Jurkat, Clone E6-1 (cell line): ENCODE measurements at regions not wholly inside any gene's neighbourhood (a gene's known extent, or its start where the extent isn't known, plus 50 kb on each side); places are given as distances from the start of the nearest gene placed in this dataset.
"Not testable (repeated sequence)": the region's sequence is repeated elsewhere in the genome, so short reads cannot be mapped to it uniquely, and the experiment has no call there.

ENCODE experiments used
- DNase-seq: peaks from one replicate; pipeline ENCODE4 v3.0.0-alpha.2; 2011; ENCODE audit warnings: low read depth, low spot score
- H3K4me3 ChIP-seq: 2 replicates; pipeline ENCODE4 v1.5.1; 2011; ENCODE audit warnings: mild to moderate bottlenecking, low read length, control low read depth, moderate library complexity

DNA sequence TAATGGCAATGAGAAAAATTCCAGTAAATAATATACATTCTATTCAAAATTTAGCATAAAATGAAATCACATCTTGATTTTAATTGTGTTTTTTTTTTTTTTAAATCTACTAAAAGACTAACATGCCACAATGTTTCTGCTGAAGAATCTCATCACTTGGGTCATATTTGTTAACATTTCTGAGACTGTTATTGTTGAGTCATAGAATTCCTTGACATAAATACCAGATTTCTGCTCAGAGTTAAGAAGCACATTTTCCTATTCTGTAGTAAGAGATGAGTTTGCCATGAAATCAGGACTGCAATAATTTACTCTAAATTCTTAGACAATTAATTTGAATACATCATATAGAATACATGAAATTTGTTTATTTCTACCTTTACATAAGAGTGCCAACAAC, 154.9 kb upstream of the KYNU start:
- no peak overlapping the region for H3K4me3 ChIP-seq
- DNase-seq, result no peak

DNA sequence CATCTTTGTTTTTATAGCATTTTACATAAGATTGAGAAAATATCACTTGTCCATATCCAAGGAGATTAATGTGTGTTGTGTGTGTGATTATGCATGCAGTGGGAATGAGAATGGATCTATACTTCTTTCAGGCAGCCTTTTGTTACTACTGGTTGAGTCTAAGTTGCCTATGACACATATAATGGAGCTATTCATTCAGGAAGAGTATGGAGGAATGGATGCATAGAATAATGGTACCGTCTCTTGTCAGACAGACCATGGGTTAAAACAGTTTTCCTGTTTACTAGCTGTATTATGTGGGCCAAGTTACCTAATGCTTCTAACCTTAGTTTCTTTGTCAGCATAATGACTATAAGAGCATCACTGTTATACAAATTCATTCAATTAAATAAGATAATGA, 155.4 kb upstream of the KYNU start:
- DNase-seq, result no peak
- H3K4me3 ChIP-seq, result no peak overlapping the region

DNA sequence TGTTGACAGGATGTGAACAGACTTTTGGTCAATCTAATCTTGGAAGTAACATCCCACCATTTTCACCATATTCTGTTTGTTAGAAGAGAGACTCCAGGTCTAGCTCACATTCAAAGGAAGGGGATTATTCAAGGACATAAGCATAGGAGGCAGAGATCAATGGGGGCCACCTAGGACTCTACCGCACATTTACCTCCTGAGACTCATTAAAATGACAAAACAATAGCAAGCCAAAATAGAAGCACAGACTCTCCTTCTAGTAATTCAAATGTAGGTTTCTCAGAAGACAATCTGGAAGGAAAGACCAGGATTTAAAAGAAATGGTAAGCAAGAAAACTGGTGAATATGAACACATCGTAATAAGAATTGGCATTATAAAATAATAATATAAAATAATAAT, 156.4 kb upstream of the KYNU start:
- no peak for DNase-seq
- H3K4me3 ChIP-seq, result no peak overlapping the region

GRCh38 chr2:142718576-142719155, 158.8 kb upstream of the KYNU start:
- DNase-seq, result no peak
- no peak overlapping the region for H3K4me3 ChIP-seq

DNA sequence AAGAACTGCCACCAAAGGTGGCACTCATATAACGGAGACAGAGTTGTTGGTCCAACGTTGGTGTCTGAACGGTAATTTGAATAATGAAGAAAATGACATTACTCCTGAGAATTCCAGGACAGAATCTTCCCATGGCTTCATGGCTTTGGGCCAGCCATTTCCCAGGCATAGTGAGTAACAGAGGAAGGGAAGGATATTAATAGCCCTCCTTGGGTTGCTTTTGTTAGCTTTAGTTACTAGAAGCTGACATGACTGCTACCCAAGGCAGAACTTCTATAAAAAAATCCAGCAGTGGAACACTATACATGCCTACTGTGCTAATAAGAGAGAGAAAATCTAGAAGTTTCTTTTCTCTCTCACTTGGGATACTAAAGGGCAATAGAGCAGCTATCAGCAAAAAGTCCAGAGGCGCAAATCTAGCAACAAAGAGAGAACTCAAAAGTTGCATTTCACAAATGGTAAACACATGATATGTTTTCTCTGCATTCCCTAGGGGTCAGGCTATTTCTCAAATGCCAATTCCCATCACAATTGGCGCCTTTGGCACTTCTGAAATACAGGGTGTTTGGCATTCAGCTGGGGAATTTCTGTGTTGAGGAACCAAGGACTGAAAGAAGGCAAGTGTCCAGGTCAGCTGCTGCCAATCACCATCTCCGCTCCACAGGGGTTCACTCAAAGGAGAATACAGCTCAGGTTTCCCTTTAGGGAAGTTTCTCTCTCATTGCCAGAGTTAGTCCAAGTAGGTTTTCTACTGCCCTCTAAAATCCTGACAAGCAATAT, 160.8 kb upstream of the KYNU start:
- no peak for DNase-seq

GRCh38 chr2:142714600-142714999, 162.9 kb upstream of the KYNU start:
- no peak for DNase-seq
- no peak overlapping the region for H3K4me3 ChIP-seq

More for the DNA sequence above, 160.8 kb upstream of the KYNU start:
- no peak overlapping the region for H3K4me3 ChIP-seq

DNA sequence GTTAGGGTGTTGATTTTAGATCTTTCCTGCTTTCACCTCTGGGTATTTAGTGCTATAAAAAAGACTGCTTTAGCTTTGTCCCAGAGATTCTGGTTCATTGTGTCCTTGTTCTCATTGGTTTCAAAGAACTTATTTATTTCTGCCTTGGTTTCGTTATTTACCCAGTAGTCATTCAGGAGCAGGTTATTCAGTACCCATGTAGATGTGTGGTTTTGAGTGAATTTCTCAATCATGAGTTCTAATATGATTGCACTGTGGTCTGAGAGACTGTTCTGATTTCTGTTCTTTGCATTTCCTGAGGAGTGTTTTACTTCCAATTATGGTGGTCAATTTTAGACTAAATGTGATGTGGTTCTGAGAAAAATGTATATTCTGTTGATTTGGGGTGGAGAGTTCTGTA, 167.1 kb upstream of the KYNU start:
- no peak for DNase-seq
- H3K4me3 ChIP-seq, result no peak overlapping the region

GRCh38 chr2:142707318-142707717, 170.1 kb upstream of the KYNU start:
- DNase-seq, result no peak

GRCh38 chr2:142702397-142702796, 175.1 kb upstream of the KYNU start:
- H3K4me3 ChIP-seq, DNase-seq: not testable (repeated sequence)

More at GRCh38 chr2:142707318-142707717, 170.1 kb upstream of the KYNU start:
- no peak overlapping the region for H3K4me3 ChIP-seq

- not testable (repeated sequence) for DNase-seq, H3K4me3 ChIP-seq
Measured at GRCh38 chr2:142695350-142696257, 181.9 kb upstream of the KYNU start.

- no peak overlapping the region for H3K4me3 ChIP-seq
- DNase-seq, result no peak
Measured at GRCh38 chr2:142694282-142694681, 183.2 kb upstream of the KYNU start.

DNA sequence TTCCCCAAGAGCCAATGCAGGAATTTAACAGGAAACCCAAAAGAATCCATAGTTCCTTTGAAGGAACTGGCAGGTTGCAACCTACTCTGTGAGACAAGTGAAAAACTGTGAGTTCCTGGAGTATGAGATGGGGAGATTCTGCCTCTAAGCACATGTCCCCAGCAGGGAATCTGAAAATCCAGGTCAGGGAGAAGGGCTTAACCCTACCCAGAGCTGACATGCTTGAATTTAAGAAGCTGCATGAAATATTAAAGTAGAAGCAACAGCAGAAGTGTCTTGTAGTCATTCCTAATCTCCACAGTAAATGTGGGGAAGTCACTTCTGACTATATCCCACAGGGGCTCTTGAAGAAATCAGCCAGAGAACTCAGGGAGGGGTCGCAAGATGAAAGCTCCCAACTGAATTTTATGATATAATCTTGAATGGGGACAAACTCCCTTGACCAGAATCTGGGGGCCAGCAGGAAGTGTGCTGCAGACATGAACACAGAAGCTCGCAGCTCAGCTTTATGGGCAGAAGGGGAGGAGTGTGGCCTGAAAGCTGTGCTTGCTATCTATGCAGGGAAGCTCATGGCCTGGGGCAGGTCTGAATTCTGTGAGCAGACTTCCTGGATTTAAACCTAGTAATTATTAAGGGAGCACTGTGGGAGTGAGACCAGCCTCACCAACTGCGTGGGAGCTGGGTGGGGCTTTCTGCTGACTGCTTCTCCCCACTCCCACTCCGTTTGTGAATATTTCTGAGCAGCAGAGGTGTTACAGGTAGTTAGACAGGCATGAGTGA, 184.1 kb upstream of the KYNU start:
- no peak overlapping the region for H3K4me3 ChIP-seq
- no peak for DNase-seq

DNA sequence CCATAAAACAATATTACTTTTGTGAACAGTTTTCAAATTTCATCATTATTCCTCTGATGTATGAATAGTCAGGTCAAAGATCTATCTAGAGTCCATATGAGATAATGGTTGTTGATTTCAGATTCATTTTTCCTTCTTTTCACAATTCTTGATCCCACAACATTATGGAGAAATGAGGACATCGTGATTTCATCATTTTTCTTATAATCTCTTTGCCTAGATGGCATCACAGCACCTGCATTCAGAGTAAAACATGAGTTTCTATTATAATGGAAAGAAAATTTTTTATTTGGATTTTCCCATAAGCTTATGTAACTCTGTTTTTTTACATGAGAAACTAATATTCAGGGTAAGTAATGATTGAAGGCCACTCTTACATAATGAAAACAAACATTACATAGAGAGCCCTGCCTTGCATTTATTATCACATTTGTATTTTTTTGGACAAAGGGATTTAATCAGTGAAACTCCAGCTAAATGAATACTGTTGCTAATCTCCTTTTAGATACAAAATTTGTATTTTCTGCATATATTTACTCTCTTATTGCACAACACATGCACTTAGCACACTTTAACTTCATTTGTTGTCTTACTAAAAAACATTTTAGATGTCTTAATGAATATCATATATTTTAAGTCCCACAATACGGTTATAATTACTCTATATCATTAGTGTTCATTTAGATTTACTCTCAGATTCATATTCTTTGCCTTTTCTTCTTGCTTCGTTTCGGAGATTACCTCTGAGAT, 188.4 kb upstream of the KYNU start:
- no peak overlapping the region for H3K4me3 ChIP-seq
- no peak for DNase-seq

DNA sequence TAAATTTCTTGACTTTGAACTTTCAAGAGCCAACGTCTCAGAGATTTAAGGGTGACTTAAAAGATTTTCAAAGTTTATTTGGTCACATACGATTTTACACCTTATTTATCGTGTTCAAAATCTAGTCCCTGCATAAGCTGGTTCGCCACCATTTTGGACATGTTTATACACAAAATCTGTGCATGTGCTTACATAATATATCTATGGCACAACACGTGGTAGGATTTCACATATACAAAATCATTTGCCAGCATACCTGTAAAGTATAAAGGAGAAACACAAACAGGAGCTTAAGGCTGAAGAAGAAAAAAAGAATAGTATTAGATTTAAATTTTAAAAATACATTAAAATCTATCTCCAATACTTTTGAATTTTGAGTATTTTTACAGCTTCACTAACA, 190.0 kb upstream of the KYNU start:
- no peak for DNase-seq
- H3K4me3 ChIP-seq, result no peak overlapping the region

GRCh38 chr2:142687075-142687474, 190.4 kb upstream of the KYNU start:
- no peak for DNase-seq
- H3K4me3 ChIP-seq, result no peak overlapping the region

GRCh38 chr2:142684667-142685066, 192.8 kb upstream of the KYNU start:
- no peak for DNase-seq
- no peak overlapping the region for H3K4me3 ChIP-seq

DNA sequence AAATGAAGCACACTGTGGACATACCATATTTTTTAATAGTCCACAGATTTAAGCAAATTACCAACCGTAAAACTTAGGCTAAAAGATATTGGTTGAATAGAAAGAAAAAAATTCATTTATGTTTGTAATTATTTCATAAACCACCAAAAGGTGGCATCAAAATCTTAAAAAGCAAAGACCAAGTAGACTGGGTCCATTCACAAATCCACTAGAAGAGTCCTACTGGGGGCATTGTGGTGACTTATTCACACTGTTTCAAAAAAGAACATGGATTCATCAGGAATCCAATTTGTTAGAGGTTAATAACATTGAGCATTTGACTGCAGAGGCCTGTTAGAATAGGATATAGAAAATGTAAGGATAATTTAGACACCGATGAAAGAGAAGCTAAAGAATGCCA, 194.9 kb upstream of the KYNU start:
- H3K4me3 ChIP-seq, result no peak overlapping the region
- no peak for DNase-seq

- DNase-seq, result no peak
- no peak overlapping the region for H3K4me3 ChIP-seq
Measured at GRCh38 chr2:142681952-142682351, 195.5 kb upstream of the KYNU start.

GRCh38 chr2:142678164-142678563, 199.3 kb upstream of the KYNU start:
- no peak overlapping the region for H3K4me3 ChIP-seq
- DNase-seq, result no peak
